Uterus (tissue), 2 donors: ENCODE measurements at regions not wholly inside any gene's neighbourhood (a gene's known extent, or its start where the extent isn't known, plus 50 kb on each side); places are given as distances from the start of the nearest gene placed in this dataset.

Experiments used
- CTCF ChIP-seq, 4 experiments: fragments of 200-600 bp in 2 of 4; fragments of 450-650 bp in 2 of 4; sonication (generic) in 2 of 4; IDR thresholded peaks; one replicate each; pipeline ENCODE4 v1.5.1; 2016 to 2019; ENCODE audit warnings: antibody characterized with exemption in 4 of 4, mild to moderate bottlenecking in 2 of 4, moderate library complexity in 1 of 4
- POLR2A ChIP-seq, 2 donors: fragments of 450-650 bp; IDR thresholded peaks; one replicate each; pipeline ENCODE4 v1.6.1; 2016; ENCODE audit warnings: antibody characterized with exemption in 2 of 2, mild to moderate bottlenecking in 1 of 2, moderate library complexity in 1 of 2

GRCh38 chr6:7675353-7675945 is 50.5 kb upstream of the BMP6 start:
- no peak for TF ChIP-seq CTCF (IDR thresholded peaks at IDR 0.05)
- no peak for TF ChIP-seq POLR2A (IDR thresholded peaks at IDR 0.05)
